ENCODE measurements at regions not wholly inside any gene's neighbourhood (a gene's known extent, or its start where the extent isn't known, plus 50 kb on each side); places are given as distances from the start of the nearest gene placed in this dataset.

GRCh38 chr12:33734871-33735270 is 287.4 kb upstream of the ALG10 start:
- Histone ChIP-seq H3K4me1 (ENCODE audit: insufficient read depth) (peaks cover 8% of the 10 kb centered on the region; the same call in 1 of the 2 replicates), H3K79me2 (replicated peaks; ENCODE audit: insufficient read depth) (no peaks in the 10 kb centered on the region), H2AFZ (no peak overlapping the region), H3K36me3 (ENCODE audit: insufficient read depth) (no peaks in the 10 kb centered on the region), H3K27ac (ENCODE audit: low read depth) (no peak overlapping the region), H3F3A (replicated peaks; ENCODE audit: low read depth) (no peaks in the 10 kb centered on the region), H4K20me1 (replicated peaks; ENCODE audit: insufficient read depth) (no peaks in the 10 kb centered on the region), H3K4me3 (no peak overlapping the region), H3K4me2 (no peak overlapping the region), H3K27me3 (ENCODE audit: insufficient read depth) (no peaks in the 10 kb centered on the region), H3K9me2 (ENCODE audit: insufficient read depth) (no peaks in the 10 kb centered on the region)
- TF ChIP-seq ZNF462 (CRISPR knock-in tag; IDR thresholded peaks at IDR 0.05) (no peak), ZNF114 (CRISPR knock-in tag; IDR thresholded peaks at IDR 0.05) (no peak), EZH2 (IDR thresholded peaks at IDR 0.05; ENCODE audit: low read depth, unreplicated experiment) (no peak), NANOG (IDR thresholded peaks at IDR 0.05; ENCODE audit: borderline replicate concordance) (no peak), CTCF (conservative IDR thresholded peaks at IDR 0.05; ENCODE audit: low read depth in 2 of 2) (no peak), JUNB (IDR thresholded peaks at IDR 0.05; ENCODE audit: unreplicated experiment) (no peak), CREB1 (CRISPR knock-in tag; IDR thresholded peaks at IDR 0.05; ENCODE audit: low read depth) (no peak), REST (IDR thresholded peaks at IDR 0.05; ENCODE audit: unreplicated experiment) (no peak), POLR2AphosphoS5 (IDR thresholded peaks at IDR 0.05; ENCODE audit: low read depth) (no peak), ZNF331 (CRISPR knock-in tag; IDR thresholded peaks at IDR 0.05; ENCODE audit: low read depth) (no peak), EZH2phosphoT487 (IDR thresholded peaks at IDR 0.05; ENCODE audit: unreplicated experiment) (no peak), ETS1 (IDR thresholded peaks at IDR 0.05) (no peak), STAT1 (IDR thresholded peaks at IDR 0.05; ENCODE audit: unreplicated experiment) (no peak)
- Mint-ChIP-seq H3K4me3 (no peak overlapping the region), H3K4me1 (no peaks in the 10 kb centered on the region; the same call in 1 of the 3 replicates), H3K27me3 (ENCODE audit: insufficient read depth, low read depth, poor library complexity) (peaks cover 3% of the 10 kb centered on the region), H3K27ac (no peak overlapping the region), H3K9me3 (peaks cover 6% of the 10 kb centered on the region), H3K36me3 (ENCODE audit: low read depth) (peaks cover 7% of the 10 kb centered on the region; the same call in 2 of the 3 replicates)
- no peak for ATAC-seq
- DNase-seq (ENCODE audit: low spot score), result no peak
